IMR-90 (cell line): ENCODE measurements at regions not wholly inside any gene's neighbourhood (a gene's known extent, or its start where the extent isn't known, plus 50 kb on each side); places are given as distances from the start of the nearest gene placed in this dataset.

Source experiments
- ATAC-seq: fragments of 200-7000 bp; cut with Tn5 transposase; 2 replicates; pipeline ENCODE4 v1.9.1; 2020; ENCODE audit warnings: low read depth, mild to moderate bottlenecking, moderate library complexity
- BruUV-seq: library from RNA; stranded (reverse); fragments of 400-500 nt; replicated peaks from 2 replicates; lab custom pipeline; 2021; lab: Mats Ljungman, UMichigan
- CTCF ChIA-PET: fragments of 300-600 bp; formaldehyde crosslinking; extraction: SDS; loops from one replicate; lab custom pipeline; 2021; ENCODE audit warnings: antibody characterized with exemption; lab: Yijun Ruan, JAX
- POLR2A ChIA-PET: fragments of 300-600 bp; sonication (Branson Sonifier 250); formaldehyde crosslinking; loops from one replicate; lab custom pipeline; 2022; ENCODE audit warnings: antibody characterized with exemption; ENCODE audit not compliant: unreplicated experiment; lab: Charles Lee
- DNase-seq: peaks from one replicate; pipeline ENCODE4 v3.0.0; 2013
- H2AFZ ChIP-seq: replicated peaks from 2 replicates; pipeline ENCODE3; 2013; ENCODE audit warnings: low read length, mild to moderate bottlenecking; ENCODE audit not compliant: poor library complexity
- H2AK5ac ChIP-seq: 2 replicates; pipeline ENCODE4 v1.6.1; 2013; ENCODE audit warnings: low read depth, low read length, inconsistent platforms
- H2AK9ac ChIP-seq: replicated peaks from 2 replicates; pipeline ENCODE3; 2013; ENCODE audit warnings: mild to moderate bottlenecking, low read depth, low read length, moderate library complexity; ENCODE audit not compliant: poor library complexity
- H2BK120ac ChIP-seq: 2 replicates; pipeline ENCODE4 v1.6.1; 2013; ENCODE audit warnings: low read depth, low read length, inconsistent platforms
- H2BK15ac ChIP-seq: 3 replicates; pipeline ENCODE4 v1.6.1; 2013; ENCODE audit warnings: low read depth, low read length, inconsistent platforms
- H2BK20ac ChIP-seq: 2 replicates; pipeline ENCODE4 v1.6.1; 2013; ENCODE audit warnings: low read depth, mild to moderate bottlenecking, inconsistent platforms, low read length, moderate library complexity
- H2BK5ac ChIP-seq: 2 replicates; pipeline ENCODE4 v1.6.1; 2013; ENCODE audit warnings: mild to moderate bottlenecking, low read depth, low read length, inconsistent platforms; ENCODE audit not compliant: poor library complexity, severe bottlenecking
- H3K14ac ChIP-seq: replicated peaks from 2 replicates; pipeline ENCODE4 v1.6.1; 2013; ENCODE audit warnings: low read depth, low read length, inconsistent platforms
- H3K18ac ChIP-seq: 2 replicates; pipeline ENCODE4 v1.6.1; 2013; ENCODE audit warnings: low read depth, low read length, control low read depth
- H3K23ac ChIP-seq: 2 replicates; pipeline ENCODE4 v1.6.1; 2013; ENCODE audit warnings: low read depth, low read length, inconsistent platforms
- H3K27ac ChIP-seq: 2 replicates; pipeline ENCODE4 v1.5.1; 2013; ENCODE audit warnings: mild to moderate bottlenecking, control low read depth, low read length; ENCODE audit not compliant: insufficient read depth
- H3K27me3 ChIP-seq: 2 replicates; pipeline ENCODE4 v1.6.1; 2013; ENCODE audit warnings: low read length; ENCODE audit not compliant: control insufficient read depth, insufficient read depth
- H3K36me3 ChIP-seq: 2 replicates; pipeline ENCODE4 v1.6.1; 2013; ENCODE audit warnings: low read length, mixed read lengths; ENCODE audit not compliant: control insufficient read depth, insufficient read depth
- H3K4ac ChIP-seq: 2 replicates; pipeline ENCODE4 v1.6.1; 2013; ENCODE audit warnings: low read depth, low read length, inconsistent platforms
- H3K4me1 ChIP-seq: 2 replicates; pipeline ENCODE4 v1.6.1; 2013; ENCODE audit warnings: low read length, mixed read lengths; ENCODE audit not compliant: control insufficient read depth, insufficient read depth
- H3K4me2 ChIP-seq: 2 replicates; pipeline ENCODE4 v1.6.1; 2013; ENCODE audit warnings: low read depth, mild to moderate bottlenecking, control low read depth, low read length, moderate library complexity
- H3K4me3 ChIP-seq: 2 replicates; pipeline ENCODE4 v1.5.1; 2013; ENCODE audit warnings: low read depth, mild to moderate bottlenecking, control low read depth, low read length, moderate library complexity; ENCODE audit not compliant: insufficient read depth
- H3K56ac ChIP-seq: 2 replicates; pipeline ENCODE4 v1.6.1; 2013; ENCODE audit warnings: low read length, inconsistent platforms; ENCODE audit not compliant: insufficient read depth; ENCODE audit errors: extremely low read depth
- H3K79me1 ChIP-seq, 2 experiments: 2 replicates each; pipeline ENCODE4 v1.6.1; 2013; ENCODE audit warnings: low read length in 2 of 2, inconsistent platforms in 1 of 2, low read depth in 1 of 2
- H3K9ac ChIP-seq: 2 replicates; pipeline ENCODE4 v1.6.1; 2013; ENCODE audit warnings: low read depth, low read length, control low read depth
- H3K9me1 ChIP-seq: 2 replicates; pipeline ENCODE4 v1.6.1; 2013; ENCODE audit warnings: low read length, inconsistent platforms; ENCODE audit not compliant: insufficient read depth
- H3K9me3 ChIP-seq: 2 replicates; pipeline ENCODE4 v1.6.1; 2013; ENCODE audit warnings: low read length; ENCODE audit not compliant: control insufficient read depth, insufficient read depth
- H4K20me1 ChIP-seq: 2 replicates; pipeline ENCODE4 v1.6.1; 2013; ENCODE audit warnings: low read length, inconsistent platforms; ENCODE audit not compliant: insufficient read depth
- H4K5ac ChIP-seq: 2 replicates; pipeline ENCODE4 v1.6.1; 2013; ENCODE audit warnings: mild to moderate bottlenecking, low read depth, low read length, control low read depth
- H4K8ac ChIP-seq, 2 experiments: 2 replicates each; pipeline ENCODE4 v1.6.1; 2013; ENCODE audit warnings: low read depth in 2 of 2, low read length in 2 of 2, control low read depth in 1 of 2, inconsistent platforms in 1 of 2
- H4K91ac ChIP-seq: 2 replicates; pipeline ENCODE4 v1.6.1; 2013; ENCODE audit warnings: low read depth, low read length, inconsistent platforms; ENCODE audit not compliant: insufficient read depth
- FOS ChIP-seq: fragments of 150-350 bp; IDR thresholded peaks from 2 replicates; pipeline ENCODE4 v1.6.1; 2016; ENCODE audit warnings: low read depth, low read length
- RAD21 ChIP-seq: IDR thresholded peaks from 2 replicates; pipeline ENCODE4 v1.6.1; 2012; ENCODE audit warnings: low read length, improper control_type of control experiment
- WGBS, 2 experiments: methylation state at CpG; one replicate each; pipeline versions ENCODE4 v1.1.5 to v1.1.7; 2013; ENCODE audit warnings: missing lambda C conversion rate in 2 of 2; ENCODE audit not compliant: insufficient read length in 1 of 2; ENCODE audit errors: extremely low coverage in 2 of 2; 5-methylcytosine and 5-hydroxymethylcytosine counted together
- dilution Hi-C: fragments of 300-500 bp; cut with HindIII; formaldehyde crosslinking; loops from one replicate; pipeline ENCODE4 v1.14.3; 2018; ENCODE audit warnings: low sequenced_read_pairs; ENCODE audit not compliant: unreplicated experiment
- in situ Hi-C: fragments of 300-500 bp; cut with MboI; formaldehyde crosslinking; loops from 3 replicates; pipeline ENCODE4 v1.14.3; 2019; ENCODE audit warnings: low sequenced_read_pairs, inconsistent platforms, mixed read lengths
- intact Hi-C: fragments of 100-400 bp; cut with micrococcal nuclease; formaldehyde crosslinking; loops from 2 replicates; pipeline ENCODE4 v1.10.0; 2022

GRCh38 chr6:108760126-108761050 lies 87.8 kb upstream of the ARMC2 start:
- Histone ChIP-seq H3K79me1 (no peaks in the 10 kb centered on the region), H3K9me3 (no peaks in the 10 kb centered on the region), H2BK15ac (no peak overlapping the region), H4K91ac (no peak overlapping the region), H3K56ac (no peak overlapping the region), H4K20me1 (no peaks in the 10 kb centered on the region), H3K18ac (no peak overlapping the region), H2BK20ac (no peak overlapping the region), H3K14ac (no peak overlapping the region), H2BK5ac (no peak overlapping the region), H3K4ac (no peak overlapping the region), H3K4me3 (no peak overlapping the region), H3K9ac (no peak overlapping the region), H3K9me1 (peaks cover 5% of the 10 kb centered on the region), H4K5ac (no peak overlapping the region), H3K4me1 (peaks cover 9% of the 10 kb centered on the region), H3K36me3 (no peaks in the 10 kb centered on the region), H3K4me2 (no peak overlapping the region), H2BK120ac (no peak overlapping the region), H4K8ac (no peak overlapping the region), H2AK5ac (no peak overlapping the region), H3K27me3 (no peaks in the 10 kb centered on the region), H2AK9ac (no peak overlapping the region), H2AFZ (no peak overlapping the region), H3K23ac (no peak overlapping the region), H3K27ac (no peak overlapping the region)
- POLR2A ChIA-PET: no interaction called here
- CTCF ChIA-PET: interaction anchor here (1.4 kb wide), 1 partner anchor 10 kb away, joined by 4 read pairs; no protein-coding TSS in a partner anchor
- ATAC-seq (peak; percentile 80), DNase-seq (peak; percentile 60)
- WGBS, 2 experiments: no CpG with 5 or more reads among the region's 9 CpGs
- dilution Hi-C loops: no loop called here
- in situ Hi-C loops: no loop called here
- intact Hi-C loops: no loop called here
- TF ChIP-seq FOS: 0 out of 2 replicates have a peak, but pooled peaks have one; percentile 14
- no peak for TF ChIP-seq RAD21
- BruUV-seq: no TSS peak
